ENCODE measurements at regions not wholly inside any gene's neighbourhood (a gene's known extent, or its start where the extent isn't known, plus 50 kb on each side); places are given as distances from the start of the nearest gene placed in this dataset.

DNA sequence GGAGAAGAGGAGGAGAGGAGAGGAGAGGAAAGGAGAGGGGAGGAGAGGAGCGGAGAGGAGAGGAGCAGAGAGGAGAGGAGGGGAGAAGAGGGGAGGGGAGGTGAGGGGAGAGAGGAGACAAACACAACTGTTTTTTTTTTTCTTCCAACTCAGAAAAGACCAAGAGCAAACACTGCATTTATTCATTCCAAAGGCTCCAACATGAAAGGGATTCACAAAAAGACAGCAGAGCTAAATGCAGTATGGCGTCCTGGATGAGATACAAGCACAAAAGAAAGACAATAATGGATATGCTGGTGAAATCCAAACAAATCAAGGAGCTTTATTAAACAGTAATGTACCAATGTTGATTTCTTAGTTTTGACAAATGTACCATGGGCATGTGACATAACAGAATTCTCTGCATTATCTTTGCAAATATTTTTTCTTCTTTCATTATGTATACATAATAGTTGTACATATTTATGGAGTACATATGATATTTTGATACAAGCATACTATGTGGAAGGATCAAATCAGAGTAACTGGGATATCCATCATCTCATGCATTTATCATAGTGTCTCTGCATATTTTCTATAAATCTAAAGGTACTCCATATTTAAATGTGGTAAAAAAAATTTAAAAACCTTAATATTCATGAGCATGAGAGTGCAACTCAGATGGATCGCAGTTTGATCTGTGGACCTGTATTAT is 204.6 kb downstream of the CBLN4 start:
- DNase-seq (ENCODE audit: low read depth): no peak
- H3K4me3 ChIP-seq (ENCODE audit: low read depth, low read length): no peak overlapping the region
- TF ChIP-seq, protein P1, sequence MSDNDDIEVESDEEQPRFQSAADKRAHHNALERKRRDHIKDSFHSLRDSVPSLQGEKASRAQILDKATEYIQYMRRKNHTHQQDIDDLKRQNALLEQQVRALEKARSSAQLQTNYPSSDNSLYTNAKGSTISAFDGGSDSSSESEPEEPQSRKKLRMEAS (IDR thresholded peaks at IDR 0.05; ENCODE audit: low read depth, low read length): no peak
- TF ChIP-seq POLR2A (IDR thresholded peaks at IDR 0.05; ENCODE audit: extremely low read depth, insufficient read length) (no peak), MYC (IDR thresholded peaks at IDR 0.05; ENCODE audit: low read depth, low read length) (no peak)
- TF ChIP-seq, protein P2, sequence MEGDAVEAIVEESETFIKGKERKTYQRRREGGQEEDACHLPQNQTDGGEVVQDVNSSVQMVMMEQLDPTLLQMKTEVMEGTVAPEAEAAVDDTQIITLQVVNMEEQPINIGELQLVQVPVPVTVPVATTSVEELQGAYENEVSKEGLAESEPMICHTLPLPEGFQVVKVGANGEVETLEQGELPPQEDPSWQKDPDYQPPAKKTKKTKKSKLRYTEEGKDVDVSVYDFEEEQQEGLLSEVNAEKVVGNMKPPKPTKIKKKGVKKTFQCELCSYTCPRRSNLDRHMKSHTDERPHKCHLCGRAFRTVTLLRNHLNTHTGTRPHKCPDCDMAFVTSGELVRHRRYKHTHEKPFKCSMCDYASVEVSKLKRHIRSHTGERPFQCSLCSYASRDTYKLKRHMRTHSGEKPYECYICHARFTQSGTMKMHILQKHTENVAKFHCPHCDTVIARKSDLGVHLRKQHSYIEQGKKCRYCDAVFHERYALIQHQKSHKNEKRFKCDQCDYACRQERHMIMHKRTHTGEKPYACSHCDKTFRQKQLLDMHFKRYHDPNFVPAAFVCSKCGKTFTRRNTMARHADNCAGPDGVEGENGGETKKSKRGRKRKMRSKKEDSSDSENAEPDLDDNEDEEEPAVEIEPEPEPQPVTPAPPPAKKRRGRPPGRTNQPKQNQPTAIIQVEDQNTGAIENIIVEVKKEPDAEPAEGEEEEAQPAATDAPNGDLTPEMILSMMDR (IDR thresholded peaks at IDR 0.05; ENCODE audit: low read depth, low read length): no peak

DNA sequence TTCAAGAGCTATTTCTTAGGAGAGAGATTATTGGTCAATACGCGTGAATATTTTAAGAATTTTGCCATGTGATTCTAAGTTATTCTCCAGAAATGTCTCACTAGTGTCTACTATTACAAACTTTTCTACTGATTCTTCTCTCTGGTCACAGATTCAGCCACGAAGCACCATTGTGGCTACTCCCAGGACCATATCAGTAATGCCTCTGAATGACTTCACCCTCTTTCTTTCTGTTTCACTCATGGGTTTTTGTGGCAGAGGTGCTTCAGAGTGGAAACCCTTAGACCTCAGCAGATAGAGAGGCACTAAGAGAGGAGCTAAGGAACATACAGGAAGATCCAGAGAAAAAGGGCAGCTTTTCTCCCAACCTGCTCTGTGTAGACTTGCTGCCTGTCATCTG is 211.3 kb downstream of the CBLN4 start:
- TF ChIP-seq, protein P1 (IDR thresholded peaks at IDR 0.05; ENCODE audit: low read depth, low read length): no peak
- TF ChIP-seq POLR2A (IDR thresholded peaks at IDR 0.05; ENCODE audit: extremely low read depth, insufficient read length) (no peak), MYC (IDR thresholded peaks at IDR 0.05; ENCODE audit: low read depth, low read length) (no peak)
- TF ChIP-seq, protein P2 (IDR thresholded peaks at IDR 0.05; ENCODE audit: low read depth, low read length): no peak
- no peak for DNase-seq (ENCODE audit: low read depth)
- no peak overlapping the region for H3K4me3 ChIP-seq (ENCODE audit: low read depth, low read length)

DNA sequence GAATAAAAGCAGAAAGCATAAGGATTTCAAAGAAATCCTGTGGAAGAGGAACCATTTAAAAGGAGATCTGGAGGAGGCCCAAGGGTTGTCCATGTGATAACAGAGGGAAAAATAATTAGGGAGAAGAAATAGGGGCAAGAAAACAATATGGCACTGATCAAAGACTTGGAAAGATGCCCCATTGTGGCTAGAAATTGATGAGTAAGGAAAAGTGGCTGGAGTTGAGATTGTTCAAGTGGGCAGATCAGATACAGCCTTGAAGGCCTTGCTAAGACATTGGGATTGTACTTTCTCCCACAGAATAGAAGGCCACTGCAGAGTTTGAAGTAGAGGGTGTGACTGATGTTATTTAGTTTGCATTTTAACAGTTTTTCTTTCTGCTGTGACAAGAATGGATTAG is 213.3 kb downstream of the CBLN4 start:
- H3K4me3 ChIP-seq (ENCODE audit: low read depth, low read length): no peak overlapping the region
- TF ChIP-seq, protein P1 (IDR thresholded peaks at IDR 0.05; ENCODE audit: low read depth, low read length): no peak
- DNase-seq (ENCODE audit: low read depth): no peak

DNA sequence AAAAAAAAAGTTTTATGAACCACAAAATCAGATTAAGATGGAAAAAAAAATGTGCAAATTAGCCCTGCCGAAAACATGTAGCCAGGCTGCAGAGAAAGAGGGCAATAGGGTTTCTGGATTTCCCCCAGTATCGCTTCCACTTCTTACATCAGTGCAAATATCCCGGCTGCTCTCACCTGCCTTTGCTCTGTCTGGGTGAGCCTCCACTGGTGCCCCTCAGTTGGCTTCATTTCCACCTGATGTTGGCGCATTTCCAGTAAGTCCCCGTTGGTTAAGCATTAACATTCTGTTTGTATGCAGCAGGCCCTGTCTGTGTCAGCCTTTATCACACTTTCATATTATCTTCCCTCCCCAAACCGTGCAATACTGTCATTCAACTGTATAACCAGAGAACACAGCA is 215.1 kb downstream of the CBLN4 start:
- TF ChIP-seq, protein P2 (IDR thresholded peaks at IDR 0.05; ENCODE audit: low read depth, low read length): no peak
- no peak for TF ChIP-seq POLR2A (IDR thresholded peaks at IDR 0.05; ENCODE audit: extremely low read depth, insufficient read length)
- TF ChIP-seq MYC (IDR thresholded peaks at IDR 0.05; ENCODE audit: low read depth, low read length): no peak
- TF ChIP-seq, protein P1 (IDR thresholded peaks at IDR 0.05; ENCODE audit: low read depth, low read length): no peak
- H3K4me3 ChIP-seq (ENCODE audit: low read depth, low read length): no peak overlapping the region
- no peak for DNase-seq (ENCODE audit: low read depth)

DNA sequence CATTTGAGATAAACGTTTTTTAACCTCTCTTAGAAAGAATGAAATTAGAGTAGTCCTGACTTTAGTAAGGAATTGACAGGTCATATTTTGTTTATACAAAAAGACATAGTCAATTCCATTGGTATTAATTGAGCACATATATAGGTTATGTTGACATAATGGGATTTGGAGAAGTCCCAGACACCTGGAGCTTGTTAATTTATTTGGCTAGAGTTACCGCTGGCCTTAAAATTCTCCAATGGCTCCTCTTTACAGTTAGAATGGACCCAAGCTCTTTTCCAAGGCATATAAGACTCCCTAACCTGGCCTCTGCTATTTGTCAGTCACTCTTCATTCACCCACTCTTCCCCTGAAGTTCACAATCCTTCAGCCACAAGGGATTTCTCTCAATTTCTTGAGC is 221.3 kb downstream of the CBLN4 start:
- no peak for DNase-seq (ENCODE audit: low read depth)
- H3K4me3 ChIP-seq (ENCODE audit: low read depth, low read length): no peak overlapping the region
- TF ChIP-seq, protein P1 (IDR thresholded peaks at IDR 0.05; ENCODE audit: low read depth, low read length): no peak
- TF ChIP-seq POLR2A (IDR thresholded peaks at IDR 0.05; ENCODE audit: extremely low read depth, insufficient read length) (no peak), MYC (IDR thresholded peaks at IDR 0.05; ENCODE audit: low read depth, low read length) (no peak)
- TF ChIP-seq, protein P2 (IDR thresholded peaks at IDR 0.05; ENCODE audit: low read depth, low read length): no peak

DNA sequence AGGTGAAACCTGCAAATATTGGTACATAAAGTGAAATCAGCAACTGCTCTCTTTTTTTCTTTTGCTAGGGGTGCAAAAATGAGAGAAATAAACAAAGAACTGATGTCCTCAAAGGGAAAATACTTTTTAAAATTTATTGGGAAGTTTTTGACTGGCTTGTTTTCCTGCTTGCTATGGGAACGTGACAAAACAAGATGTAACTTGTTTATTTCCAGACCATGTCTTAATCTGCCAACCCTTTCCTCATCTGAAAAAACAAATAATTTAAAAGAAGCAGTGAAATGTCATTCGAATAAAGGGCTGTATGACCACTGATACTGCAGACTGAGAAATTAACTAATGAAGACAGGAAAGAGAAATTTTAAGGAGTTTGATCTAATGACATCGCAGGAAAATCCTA is 221.9 kb downstream of the CBLN4 start:
- TF ChIP-seq, protein P1 (IDR thresholded peaks at IDR 0.05; ENCODE audit: low read depth, low read length): no peak
- TF ChIP-seq POLR2A (IDR thresholded peaks at IDR 0.05; ENCODE audit: extremely low read depth, insufficient read length) (no peak), MYC (IDR thresholded peaks at IDR 0.05; ENCODE audit: low read depth, low read length) (no peak)
- TF ChIP-seq, protein P2 (IDR thresholded peaks at IDR 0.05; ENCODE audit: low read depth, low read length): no peak
- no peak overlapping the region for H3K4me3 ChIP-seq (ENCODE audit: low read depth, low read length)

More for the DNA sequence above, 221.9 kb downstream of the CBLN4 start:
- DNase-seq (ENCODE audit: low read depth): no peak
